MCF 10A (cell line): ENCODE measurements at regions not wholly inside any gene's neighbourhood (a gene's known extent, or its start where the extent isn't known, plus 50 kb on each side); places are given as distances from the start of the nearest gene placed in this dataset.

Source experiments
- BruUV-seq: library from RNA; stranded (reverse); fragments of 400-500 nt; replicated peaks from 2 replicates; lab custom pipeline; 2021; lab: Mats Ljungman, UMichigan
- CTCF ChIA-PET: fragments of 300-600 bp; sonication (Branson Sonifier 250); formaldehyde crosslinking; extraction: SDS; loops from one replicate; lab custom pipeline; 2021; ENCODE audit warnings: antibody characterized with exemption, inconsistent platforms; lab: Yijun Ruan, JAX
- POLR2A ChIA-PET: fragments of 300-600, 350-650 bp; sonication (Branson Sonifier 250); formaldehyde crosslinking; extraction: SDS; loops from one replicate; lab custom pipeline; 2020; ENCODE audit warnings: antibody characterized with exemption, inconsistent platforms; lab: Yijun Ruan, JAX
- DNase-seq: peaks from one replicate; pipeline ENCODE4 v3.0.0-alpha.2; 2018; ENCODE audit not compliant: unreplicated experiment
- H3K27ac Mint-ChIP-seq: one replicate; pipeline ENCODE4 v1.8.0; 2022; ENCODE audit warnings: mild to moderate bottlenecking, low read depth, mixed read lengths; ENCODE audit not compliant: unreplicated experiment
- H3K27me3 Mint-ChIP-seq: one replicate; pipeline ENCODE4 v1.8.0; 2022; ENCODE audit warnings: mixed read lengths; ENCODE audit not compliant: insufficient read depth, unreplicated experiment
- H3K36me3 Mint-ChIP-seq: one replicate; pipeline ENCODE4 v1.8.0; 2022; ENCODE audit warnings: mild to moderate bottlenecking, moderate library complexity, mixed read lengths; ENCODE audit not compliant: insufficient read depth, unreplicated experiment
- H3K4me1 Mint-ChIP-seq: one replicate; pipeline ENCODE4 v1.8.0; 2022; ENCODE audit warnings: mixed read lengths; ENCODE audit not compliant: insufficient read depth, unreplicated experiment
- H3K4me3 Mint-ChIP-seq: one replicate; pipeline ENCODE4 v1.8.0; 2022; ENCODE audit warnings: mild to moderate bottlenecking, moderate library complexity, mixed read lengths; ENCODE audit not compliant: unreplicated experiment
- H3K9me3 Mint-ChIP-seq: one replicate; pipeline ENCODE4 v1.8.0; 2022; ENCODE audit warnings: mixed read lengths; ENCODE audit not compliant: unreplicated experiment
- CTCF ChIP-seq: fragments of 200-600 bp; IDR thresholded peaks from one replicate; pipeline ENCODE4 v1.8.0; 2022; ENCODE audit warnings: antibody characterized with exemption, mild to moderate bottlenecking; ENCODE audit not compliant: unreplicated experiment
- intact Hi-C: fragments of 100-400 bp; cut with micrococcal nuclease; formaldehyde crosslinking; loops from 2 replicates; pipeline ENCODE4 v1.14.1; 2022

- peaks cover 56% of the 10 kb centered on the region for H3K27me3 Mint-ChIP-seq
- no peaks in the 10 kb centered on the region for H3K4me1 Mint-ChIP-seq
- ChIA-PET CTCF (interaction anchor here (0.6 to 1.1 kb wide), 2 partner anchors 15 to 628 kb away, joined by 3 to 5 read pairs; no protein-coding TSS in a partner anchor), POLR2A (no interaction called here)
- no peaks in the 10 kb centered on the region for H3K36me3 Mint-ChIP-seq
- TF ChIP-seq CTCF: no peak
- intact Hi-C loops: no loop called here
- no TSS peak for BruUV-seq
- no peak for DNase-seq
- no peak overlapping the region for H3K27ac Mint-ChIP-seq
- no peaks in the 10 kb centered on the region for H3K9me3 Mint-ChIP-seq
- H3K4me3 Mint-ChIP-seq: no peak overlapping the region
Measured at GRCh38 chr12:20272161-20272560, 96.2 kb upstream of the PDE3A start.

- no peak for DNase-seq
- ChIA-PET POLR2A (no interaction called here), CTCF (interaction anchor here (0.6 to 1.1 kb wide), 2 partner anchors 16 to 629 kb away, joined by 3 to 5 read pairs; no protein-coding TSS in a partner anchor)
- no peak for TF ChIP-seq CTCF
- Mint-ChIP-seq H3K9me3 (no peaks in the 10 kb centered on the region), H3K36me3 (no peaks in the 10 kb centered on the region), H3K27ac (no peak overlapping the region), H3K4me3 (no peak overlapping the region), H3K27me3 (peaks cover 52% of the 10 kb centered on the region), H3K4me1 (no peaks in the 10 kb centered on the region)
- intact Hi-C loops: no loop called here
- no TSS peak for BruUV-seq
Measured at GRCh38 chr12:20272801-20273200, 95.5 kb upstream of the PDE3A start.

- H3K9me3 Mint-ChIP-seq: no peaks in the 10 kb centered on the region
- no peak overlapping the region for H3K27ac Mint-ChIP-seq
- H3K4me3 Mint-ChIP-seq: no peak overlapping the region
- H3K36me3 Mint-ChIP-seq: no peaks in the 10 kb centered on the region
- no peak for TF ChIP-seq CTCF
- ChIA-PET POLR2A (no interaction called here), CTCF (no interaction called here)
- BruUV-seq: no TSS peak
- intact Hi-C loops: no loop called here
- peaks cover 40% of the 10 kb centered on the region for H3K27me3 Mint-ChIP-seq
- no peak for DNase-seq
- no peaks in the 10 kb centered on the region for H3K4me1 Mint-ChIP-seq
Measured at GRCh38 chr12:20274008-20274407, 94.3 kb upstream of the PDE3A start.

- DNase-seq: no peak
- no peak overlapping the region for H3K27ac Mint-ChIP-seq
- ChIA-PET POLR2A (no interaction called here), CTCF (no interaction called here)
- no peak overlapping the region for H3K4me3 Mint-ChIP-seq
- intact Hi-C loops: no loop called here
- no peaks in the 10 kb centered on the region for H3K36me3 Mint-ChIP-seq
- BruUV-seq: no TSS peak
- no peaks in the 10 kb centered on the region for H3K4me1 Mint-ChIP-seq
- H3K9me3 Mint-ChIP-seq: no peaks in the 10 kb centered on the region
- TF ChIP-seq CTCF: no peak
- peaks cover 25% of the 10 kb centered on the region for H3K27me3 Mint-ChIP-seq
Measured at GRCh38 chr12:20278276-20278675, 90.1 kb upstream of the PDE3A start.
